ENCODE measurements at regions not wholly inside any gene's neighbourhood (a gene's known extent, or its start where the extent isn't known, plus 50 kb on each side); places are given as distances from the start of the nearest gene placed in this dataset.
"Not testable (repeated sequence)": the region's sequence is repeated elsewhere in the genome, so short reads cannot be mapped to it uniquely, and the experiment has no call there.

DNA sequence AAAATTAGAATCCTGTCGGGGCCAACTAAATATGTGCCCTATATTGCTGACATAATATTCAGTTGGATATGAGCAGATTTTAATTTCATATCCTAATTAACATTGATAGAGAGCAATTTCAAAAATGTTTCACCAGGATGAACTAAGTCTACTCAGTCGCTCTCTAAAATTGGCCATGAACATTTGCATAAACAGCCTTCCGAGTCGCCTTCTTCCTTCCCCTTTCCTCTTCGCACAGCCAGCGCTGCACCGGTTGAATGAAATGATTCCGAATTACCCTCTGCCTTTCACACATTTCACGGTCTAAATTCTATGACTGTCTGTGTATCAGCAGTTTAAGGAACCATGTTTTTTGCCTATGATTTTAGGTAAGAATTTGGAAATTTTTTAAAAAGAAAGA is 413.7 kb downstream of the LIG4 start:
- TF ChIP-seq, protein P1, sequence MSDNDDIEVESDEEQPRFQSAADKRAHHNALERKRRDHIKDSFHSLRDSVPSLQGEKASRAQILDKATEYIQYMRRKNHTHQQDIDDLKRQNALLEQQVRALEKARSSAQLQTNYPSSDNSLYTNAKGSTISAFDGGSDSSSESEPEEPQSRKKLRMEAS (IDR thresholded peaks at IDR 0.05; ENCODE audit: low read depth, low read length), result no peak
- TF ChIP-seq, protein P2, sequence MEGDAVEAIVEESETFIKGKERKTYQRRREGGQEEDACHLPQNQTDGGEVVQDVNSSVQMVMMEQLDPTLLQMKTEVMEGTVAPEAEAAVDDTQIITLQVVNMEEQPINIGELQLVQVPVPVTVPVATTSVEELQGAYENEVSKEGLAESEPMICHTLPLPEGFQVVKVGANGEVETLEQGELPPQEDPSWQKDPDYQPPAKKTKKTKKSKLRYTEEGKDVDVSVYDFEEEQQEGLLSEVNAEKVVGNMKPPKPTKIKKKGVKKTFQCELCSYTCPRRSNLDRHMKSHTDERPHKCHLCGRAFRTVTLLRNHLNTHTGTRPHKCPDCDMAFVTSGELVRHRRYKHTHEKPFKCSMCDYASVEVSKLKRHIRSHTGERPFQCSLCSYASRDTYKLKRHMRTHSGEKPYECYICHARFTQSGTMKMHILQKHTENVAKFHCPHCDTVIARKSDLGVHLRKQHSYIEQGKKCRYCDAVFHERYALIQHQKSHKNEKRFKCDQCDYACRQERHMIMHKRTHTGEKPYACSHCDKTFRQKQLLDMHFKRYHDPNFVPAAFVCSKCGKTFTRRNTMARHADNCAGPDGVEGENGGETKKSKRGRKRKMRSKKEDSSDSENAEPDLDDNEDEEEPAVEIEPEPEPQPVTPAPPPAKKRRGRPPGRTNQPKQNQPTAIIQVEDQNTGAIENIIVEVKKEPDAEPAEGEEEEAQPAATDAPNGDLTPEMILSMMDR (IDR thresholded peaks at IDR 0.05; ENCODE audit: low read depth, low read length), result no peak
- TF ChIP-seq MYC (IDR thresholded peaks at IDR 0.05; ENCODE audit: low read depth, low read length) (no peak), POLR2A (IDR thresholded peaks at IDR 0.05; ENCODE audit: extremely low read depth, insufficient read length) (no peak)
- no peak overlapping the region for H3K4me3 ChIP-seq (ENCODE audit: low read depth, low read length)
- DNase-seq (ENCODE audit: low read depth), result no peak

DNA sequence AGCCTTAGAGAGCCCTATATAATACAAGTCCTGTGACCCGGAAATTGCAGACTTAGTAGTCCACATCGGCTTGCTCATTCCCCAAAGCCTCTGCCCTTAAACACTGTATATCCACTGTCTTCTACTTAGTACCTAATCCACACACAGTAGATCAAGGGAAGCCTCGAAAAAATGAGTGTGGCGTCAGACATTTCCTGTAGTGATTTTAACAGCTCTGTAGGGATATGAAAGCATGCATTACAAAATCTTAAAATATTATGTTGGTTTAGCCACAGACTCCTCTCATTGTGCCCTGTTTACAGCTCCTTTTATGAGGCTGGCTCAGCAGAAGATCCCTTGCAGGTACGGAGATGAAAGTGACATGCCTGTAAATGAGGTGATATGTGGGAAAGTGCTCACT is 416.3 kb downstream of the LIG4 start:
- DNase-seq (ENCODE audit: low read depth), result no peak
- H3K4me3 ChIP-seq (ENCODE audit: low read depth, low read length), result no peak overlapping the region
- TF ChIP-seq, protein P1 (IDR thresholded peaks at IDR 0.05; ENCODE audit: low read depth, low read length), result no peak
- TF ChIP-seq POLR2A (IDR thresholded peaks at IDR 0.05; ENCODE audit: extremely low read depth, insufficient read length) (no peak), MYC (IDR thresholded peaks at IDR 0.05; ENCODE audit: low read depth, low read length) (no peak)
- TF ChIP-seq, protein P2 (IDR thresholded peaks at IDR 0.05; ENCODE audit: low read depth, low read length), result no peak

DNA sequence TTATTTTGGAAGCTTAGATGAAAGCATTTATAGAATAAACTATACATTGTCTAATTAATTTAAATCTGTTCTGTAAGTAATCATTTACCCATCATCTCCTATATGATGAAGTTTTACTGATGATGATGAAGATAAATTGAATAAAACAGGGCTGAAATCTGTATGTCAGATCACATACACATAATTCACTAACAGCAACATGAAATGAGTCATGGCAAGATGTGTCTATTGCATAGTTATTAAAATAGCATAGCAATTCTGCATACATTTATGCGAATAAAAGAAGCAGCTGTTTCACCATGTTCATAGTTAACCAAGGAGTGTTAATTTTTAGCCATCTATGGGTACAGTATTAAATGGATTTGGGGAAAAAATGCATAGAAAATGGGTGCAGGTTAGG is 424.9 kb downstream of the LIG4 start:
- TF ChIP-seq POLR2A (IDR thresholded peaks at IDR 0.05; ENCODE audit: extremely low read depth, insufficient read length), result no peak

DNA sequence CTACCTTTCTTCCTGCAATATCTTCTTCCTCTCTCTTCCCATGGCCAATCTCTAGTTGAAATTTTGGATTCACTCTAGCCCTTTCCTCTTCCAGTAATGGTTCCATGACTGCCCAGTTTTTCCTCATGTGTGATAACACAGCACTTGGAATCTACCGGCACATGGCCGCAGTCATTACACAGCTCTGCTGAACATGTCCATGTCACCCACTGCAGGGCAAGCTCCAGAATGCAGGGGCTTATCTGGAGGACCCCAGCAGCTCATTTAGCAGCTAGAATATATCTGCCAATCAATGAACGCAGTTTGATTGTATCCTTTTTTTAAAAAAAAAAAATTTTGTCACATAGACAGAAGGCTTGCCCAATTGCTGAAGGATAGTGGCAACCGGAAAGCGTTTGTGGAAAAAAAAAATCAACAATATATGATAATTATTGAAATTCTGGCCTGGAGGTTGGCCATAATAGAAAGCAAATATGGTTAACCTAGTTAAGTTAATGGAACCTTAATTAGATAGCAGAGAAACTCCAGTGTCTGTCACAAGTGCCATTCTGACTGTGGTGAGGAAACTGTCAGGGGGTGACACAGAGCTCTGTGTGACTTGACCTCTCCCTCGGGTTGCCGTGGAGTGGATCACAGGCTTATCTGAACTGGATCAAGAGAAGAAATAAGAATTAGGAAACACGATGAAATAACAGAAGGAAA is 426.7 kb downstream of the LIG4 start:
- DNase-seq (ENCODE audit: low read depth), result no peak
- no peak for TF ChIP-seq POLR2A (IDR thresholded peaks at IDR 0.05; ENCODE audit: extremely low read depth, insufficient read length)
- no peak for TF ChIP-seq MYC (IDR thresholded peaks at IDR 0.05; ENCODE audit: low read depth, low read length)
- TF ChIP-seq, protein P2 (IDR thresholded peaks at IDR 0.05; ENCODE audit: low read depth, low read length), result no peak
- TF ChIP-seq, protein P1 (IDR thresholded peaks at IDR 0.05; ENCODE audit: low read depth, low read length), result no peak
- no peak overlapping the region for H3K4me3 ChIP-seq (ENCODE audit: low read depth, low read length)

More for the DNA sequence above, 424.9 kb downstream of the LIG4 start:
- H3K4me3 ChIP-seq (ENCODE audit: low read depth, low read length), result no peak overlapping the region
- no peak for DNase-seq (ENCODE audit: low read depth)

DNA sequence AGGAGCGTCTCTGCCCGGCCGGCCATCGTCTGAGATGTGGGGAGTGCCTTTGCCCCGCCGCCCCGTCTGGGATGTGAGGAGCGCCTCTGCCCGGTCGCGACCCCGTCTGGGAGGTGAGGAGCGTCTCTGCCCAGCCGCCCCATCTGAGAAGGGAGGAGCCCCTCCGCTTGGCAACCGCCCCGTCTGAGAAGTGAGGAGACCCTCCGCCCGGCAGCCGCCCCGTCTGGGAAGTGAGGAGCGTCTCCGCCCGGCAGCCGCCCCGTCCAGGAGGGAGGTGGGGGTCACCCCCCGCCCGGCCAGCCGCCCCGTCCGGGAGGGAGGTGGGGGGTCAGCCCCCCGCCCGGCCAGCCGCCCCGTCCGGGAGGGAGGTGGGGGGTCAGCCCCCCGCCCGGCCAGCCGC is 432.7 kb downstream of the LIG4 start:
- not testable (repeated sequence) for H3K4me3 ChIP-seq (ENCODE audit: low read depth, low read length); DNase-seq (ENCODE audit: low read depth)

DNA sequence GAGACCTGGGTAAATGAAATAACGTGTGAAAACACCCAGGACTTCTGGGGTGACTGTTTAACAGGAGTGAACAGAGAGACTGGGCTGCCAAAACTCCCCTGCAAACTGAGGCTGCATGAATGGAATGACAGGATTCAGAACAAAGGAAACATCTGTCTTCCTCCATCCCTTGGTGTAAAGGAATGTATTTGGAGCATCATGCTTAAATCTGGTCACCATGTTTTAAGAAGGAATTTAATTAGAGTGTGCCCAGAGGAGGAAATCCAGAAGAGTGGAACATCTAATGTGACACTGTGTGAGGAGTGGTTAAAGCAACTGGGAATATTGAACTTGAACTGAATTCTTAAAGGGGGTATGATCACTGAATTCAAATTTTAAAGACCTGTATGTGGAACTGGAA is 437.2 kb downstream of the LIG4 start:
- no peak overlapping the region for H3K4me3 ChIP-seq (ENCODE audit: low read depth, low read length)
- DNase-seq (ENCODE audit: low read depth), result no peak
- TF ChIP-seq, protein P2 (IDR thresholded peaks at IDR 0.05; ENCODE audit: low read depth, low read length), result no peak
- TF ChIP-seq POLR2A (IDR thresholded peaks at IDR 0.05; ENCODE audit: extremely low read depth, insufficient read length) (no peak), MYC (IDR thresholded peaks at IDR 0.05; ENCODE audit: low read depth, low read length) (no peak)
- TF ChIP-seq, protein P1 (IDR thresholded peaks at IDR 0.05; ENCODE audit: low read depth, low read length), result no peak

DNA sequence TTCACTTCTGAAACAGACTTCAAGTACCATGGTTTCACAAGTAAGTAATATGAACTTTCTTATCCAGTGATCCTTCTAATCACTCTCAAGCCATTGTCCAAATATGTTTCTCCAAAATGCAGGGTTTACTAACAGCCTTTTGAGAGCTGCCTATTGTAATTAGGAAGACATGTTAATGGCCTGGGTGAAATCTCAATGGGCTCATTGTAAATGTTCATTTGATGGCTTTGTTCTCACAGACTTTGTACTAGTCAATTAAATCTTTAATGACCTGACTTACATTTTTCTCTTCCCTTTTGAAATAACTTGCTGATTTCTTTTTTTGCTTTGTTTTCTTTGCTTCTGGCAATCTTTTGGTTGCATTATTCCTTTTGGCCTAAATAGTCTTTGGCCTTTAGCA is 444.8 kb downstream of the LIG4 start:
- H3K4me3 ChIP-seq (ENCODE audit: low read depth, low read length), result no peak overlapping the region
- TF ChIP-seq, protein P1 (IDR thresholded peaks at IDR 0.05; ENCODE audit: low read depth, low read length), result no peak
- TF ChIP-seq MYC (IDR thresholded peaks at IDR 0.05; ENCODE audit: low read depth, low read length) (no peak), POLR2A (IDR thresholded peaks at IDR 0.05; ENCODE audit: extremely low read depth, insufficient read length) (no peak)
- TF ChIP-seq, protein P2 (IDR thresholded peaks at IDR 0.05; ENCODE audit: low read depth, low read length), result no peak
- no peak for DNase-seq (ENCODE audit: low read depth)

Measured in NB4 (cell line).